ENCODE measurements at regions not wholly inside any gene's neighbourhood (a gene's known extent, or its start where the extent isn't known, plus 50 kb on each side); places are given as distances from the start of the nearest gene placed in this dataset.
"Not testable (repeated sequence)": the region's sequence is repeated elsewhere in the genome, so short reads cannot be mapped to it uniquely, and the experiment has no call there.

DNA sequence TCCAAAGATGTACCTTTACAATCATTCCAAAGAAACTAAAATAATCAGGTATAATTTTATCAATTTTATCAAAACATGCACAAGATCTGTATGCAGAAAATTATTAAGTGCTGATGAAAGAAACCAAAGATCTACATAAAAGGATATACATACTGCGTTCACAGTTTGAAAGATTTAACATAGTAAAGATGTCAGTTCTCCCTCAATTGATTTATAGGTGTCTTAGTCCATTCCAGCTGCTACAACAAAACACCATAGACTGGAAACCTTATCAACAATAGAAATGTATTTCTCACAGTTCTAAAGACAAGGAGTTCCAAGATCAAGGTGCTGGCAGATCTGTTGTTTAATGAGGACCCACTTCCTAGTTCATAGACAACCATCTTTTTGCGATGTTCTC, 189.0 kb upstream of the CCDC54 start:
- WGBS, 2 donors = 74 to 81% methylated on average over 2 of the region's 2 CpGs

DNA sequence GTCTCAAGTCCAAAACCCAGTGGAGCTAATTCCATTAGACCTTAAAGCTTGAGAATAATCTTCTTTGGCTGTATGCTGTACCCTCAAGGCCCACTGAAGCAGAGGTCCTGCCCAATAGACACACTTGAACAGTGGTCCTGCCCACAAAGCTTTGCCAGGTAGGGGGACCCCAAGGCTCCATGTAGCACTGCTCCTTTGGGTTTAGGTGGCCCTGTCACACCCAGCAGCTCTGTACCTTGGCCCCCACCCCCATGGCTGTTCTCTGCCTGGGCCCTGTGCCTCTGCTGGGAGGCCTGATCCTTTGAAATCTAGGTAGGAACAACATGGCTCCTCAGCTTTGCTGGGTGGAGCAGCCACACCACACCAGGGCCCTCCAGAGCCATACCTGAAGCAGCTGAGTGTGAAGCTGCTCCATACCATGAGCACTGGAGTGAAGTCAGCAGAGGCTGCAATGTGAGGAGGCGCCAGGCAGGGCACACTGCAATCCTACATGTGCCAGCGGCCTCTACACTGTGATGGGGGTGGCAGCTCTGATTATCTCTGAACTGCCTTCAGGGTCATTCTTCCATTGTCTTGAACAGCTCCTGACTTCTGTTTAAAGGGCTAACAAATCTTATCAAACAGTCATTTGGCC, 188.0 kb upstream of the CCDC54 start:
- TF ChIP-seq POLR2A (IDR thresholded peaks at IDR 0.05) = no peak
- TF ChIP-seq, protein P1, sequence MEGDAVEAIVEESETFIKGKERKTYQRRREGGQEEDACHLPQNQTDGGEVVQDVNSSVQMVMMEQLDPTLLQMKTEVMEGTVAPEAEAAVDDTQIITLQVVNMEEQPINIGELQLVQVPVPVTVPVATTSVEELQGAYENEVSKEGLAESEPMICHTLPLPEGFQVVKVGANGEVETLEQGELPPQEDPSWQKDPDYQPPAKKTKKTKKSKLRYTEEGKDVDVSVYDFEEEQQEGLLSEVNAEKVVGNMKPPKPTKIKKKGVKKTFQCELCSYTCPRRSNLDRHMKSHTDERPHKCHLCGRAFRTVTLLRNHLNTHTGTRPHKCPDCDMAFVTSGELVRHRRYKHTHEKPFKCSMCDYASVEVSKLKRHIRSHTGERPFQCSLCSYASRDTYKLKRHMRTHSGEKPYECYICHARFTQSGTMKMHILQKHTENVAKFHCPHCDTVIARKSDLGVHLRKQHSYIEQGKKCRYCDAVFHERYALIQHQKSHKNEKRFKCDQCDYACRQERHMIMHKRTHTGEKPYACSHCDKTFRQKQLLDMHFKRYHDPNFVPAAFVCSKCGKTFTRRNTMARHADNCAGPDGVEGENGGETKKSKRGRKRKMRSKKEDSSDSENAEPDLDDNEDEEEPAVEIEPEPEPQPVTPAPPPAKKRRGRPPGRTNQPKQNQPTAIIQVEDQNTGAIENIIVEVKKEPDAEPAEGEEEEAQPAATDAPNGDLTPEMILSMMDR (IDR thresholded peaks at IDR 0.05) = no peak
- no peak overlapping the region for H3K4me3 ChIP-seq (ENCODE audit: low read depth, poor library complexity, severe bottlenecking)
- intact Hi-C loops (cut with DNase I; ENCODE audit: low total_unique reads) = no loop called here
- WGBS, 2 donors = 95% methylated on average over 2 of the region's 2 CpGs
- DNase-seq (ENCODE audit: low spot score in 2 of 2) = no peak

More for the DNA sequence above, 189.0 kb upstream of the CCDC54 start:
- no peak overlapping the region for H3K4me3 ChIP-seq (ENCODE audit: low read depth, poor library complexity, severe bottlenecking)
- TF ChIP-seq, protein P1 (IDR thresholded peaks at IDR 0.05) = no peak
- TF ChIP-seq POLR2A (IDR thresholded peaks at IDR 0.05) = no peak
- DNase-seq (ENCODE audit: low spot score in 2 of 2) = no peak
- intact Hi-C loops (cut with DNase I; ENCODE audit: low total_unique reads) = no loop called here

DNA sequence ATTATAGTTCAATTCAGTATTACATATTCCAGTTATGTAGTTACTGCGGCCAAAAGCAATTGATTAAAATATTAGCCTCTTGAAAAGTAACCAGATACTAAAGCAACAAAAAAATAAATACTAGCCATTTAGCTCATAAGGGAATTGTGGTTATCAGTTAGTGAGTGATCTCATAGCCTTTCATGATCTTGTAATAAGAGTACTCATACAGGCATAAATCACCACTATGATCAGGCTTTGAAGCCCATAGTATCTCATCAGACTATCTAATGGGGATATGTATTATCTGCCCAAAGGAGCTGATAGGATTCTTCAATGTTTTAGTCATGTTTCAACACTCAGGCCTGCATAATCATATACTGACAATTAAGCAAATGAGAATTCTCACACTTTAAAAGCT, 184.1 kb upstream of the CCDC54 start:
- no peak for DNase-seq (ENCODE audit: low spot score in 2 of 2)
- TF ChIP-seq POLR2A (IDR thresholded peaks at IDR 0.05) = no peak
- TF ChIP-seq, protein P1 (IDR thresholded peaks at IDR 0.05) = no peak
- 89 to 92% methylated on average over 1 of the region's 1 CpG for WGBS, 2 donors

DNA sequence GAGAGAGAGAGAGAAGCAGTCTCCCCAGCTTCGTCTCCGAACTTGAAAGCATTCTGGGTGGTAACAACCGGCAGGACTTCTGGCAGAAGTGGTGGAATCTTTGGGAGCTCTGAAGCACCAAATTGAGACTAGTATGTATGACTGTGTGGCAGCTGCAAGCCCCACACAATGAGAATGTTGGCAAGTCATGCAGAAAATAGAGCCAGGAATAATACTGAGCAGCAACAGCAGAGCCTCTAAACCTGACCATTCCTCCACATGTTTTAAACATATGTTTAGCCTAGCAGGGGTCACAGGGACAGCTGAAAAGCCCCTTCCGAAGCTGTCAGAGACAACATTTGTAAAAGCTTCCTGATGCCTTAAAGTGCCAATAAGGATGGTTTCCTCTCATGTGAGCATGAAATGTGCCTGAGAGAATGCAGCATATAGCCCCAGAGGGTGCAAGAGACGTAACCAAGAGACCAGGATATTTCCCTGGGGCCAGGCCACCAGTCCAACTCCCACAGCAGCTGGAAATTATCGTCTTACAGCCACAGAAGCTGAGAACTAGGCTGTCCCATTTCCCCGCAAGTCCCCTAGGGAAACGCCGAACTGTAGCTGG, 178.6 kb upstream of the CCDC54 start:
- intact Hi-C loops (cut with DNase I; ENCODE audit: low total_unique reads) = no loop called here
- TF ChIP-seq, protein P1 (IDR thresholded peaks at IDR 0.05) = no peak
- TF ChIP-seq POLR2A (IDR thresholded peaks at IDR 0.05) = no peak
- H3K4me3 ChIP-seq (ENCODE audit: low read depth, poor library complexity, severe bottlenecking) = no peak overlapping the region
- no peak for DNase-seq (ENCODE audit: low spot score in 2 of 2)
- WGBS, 2 donors = 37 to 49% methylated on average over 9 of the region's 9 CpGs

More for the DNA sequence above, 184.1 kb upstream of the CCDC54 start:
- H3K4me3 ChIP-seq (ENCODE audit: low read depth, poor library complexity, severe bottlenecking) = no peak overlapping the region
- intact Hi-C loops (cut with DNase I; ENCODE audit: low total_unique reads) = no loop called here

DNA sequence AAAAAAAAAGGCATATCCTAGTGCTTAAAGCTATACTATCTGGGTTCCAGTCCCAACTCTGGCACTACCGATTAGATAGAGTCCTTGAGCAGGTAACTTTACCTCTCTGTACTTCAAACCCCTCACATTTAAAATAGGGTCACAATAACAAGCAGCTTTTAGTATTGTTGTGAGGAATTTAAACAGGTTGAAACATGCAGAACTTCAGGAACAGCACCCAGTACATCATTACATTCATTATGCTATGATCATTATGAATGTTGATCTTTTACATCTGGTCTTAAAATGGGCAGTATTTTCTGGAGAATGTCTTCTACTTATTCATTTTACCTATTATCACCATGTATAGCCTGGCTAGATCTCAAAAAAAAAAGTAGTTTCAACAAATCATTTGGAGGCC, 176.1 kb upstream of the CCDC54 start:
- TF ChIP-seq POLR2A (IDR thresholded peaks at IDR 0.05) = no peak
- TF ChIP-seq, protein P1 (IDR thresholded peaks at IDR 0.05) = no peak
- 70 to 78% methylated on average over 1 of the region's 1 CpG for WGBS, 2 donors
- no peak overlapping the region for H3K4me3 ChIP-seq (ENCODE audit: low read depth, poor library complexity, severe bottlenecking)
- no peak for DNase-seq (ENCODE audit: low spot score in 2 of 2)
- intact Hi-C loops (cut with DNase I; ENCODE audit: low total_unique reads) = no loop called here

DNA sequence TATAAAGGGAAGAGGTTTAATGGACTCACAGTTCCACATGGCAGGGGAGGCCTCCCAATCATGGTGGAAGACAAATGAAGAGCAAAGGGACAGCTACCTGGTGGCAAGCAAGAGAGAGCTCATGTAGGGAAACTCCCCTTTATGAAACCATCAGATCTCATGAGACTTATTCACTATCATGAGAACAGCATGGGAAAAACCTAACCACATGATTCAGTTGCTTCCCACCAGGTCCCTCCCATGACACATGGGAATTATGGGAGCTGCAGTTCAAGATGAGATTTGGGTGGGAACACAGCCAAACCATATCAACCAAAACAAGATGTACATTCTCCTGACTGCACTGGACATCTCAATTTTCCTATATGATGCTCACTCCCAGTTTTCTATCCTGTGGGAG, 174.4 kb upstream of the CCDC54 start:
- DNase-seq (ENCODE audit: low spot score in 2 of 2); intact Hi-C loops (cut with DNase I; ENCODE audit: low total_unique reads); H3K4me3 ChIP-seq (ENCODE audit: low read depth, poor library complexity, severe bottlenecking): not testable (repeated sequence)
